CD4-positive, alpha-beta memory T cell (primary cell): ENCODE measurements at regions not wholly inside any gene's neighbourhood (a gene's known extent, or its start where the extent isn't known, plus 50 kb on each side); places are given as distances from the start of the nearest gene placed in this dataset.
"Not testable (repeated sequence)": the region's sequence is repeated elsewhere in the genome, so short reads cannot be mapped to it uniquely, and the experiment has no call there.

Experiments used
- CTCF ChIA-PET: fragments of 350-600 bp; sonication (Branson Sonifier 250); formaldehyde crosslinking; loops from one replicate; lab custom pipeline; 2021; ENCODE audit warnings: inconsistent platforms; ENCODE audit not compliant: partially characterized antibody; lab: Charles Lee
- POLR2A ChIA-PET: fragments of 350-600 bp; sonication (Branson Sonifier 250); formaldehyde crosslinking; loops from one replicate; lab custom pipeline; 2021; ENCODE audit not compliant: partially characterized antibody; lab: Charles Lee
- DNase-seq, 5 donors: peaks; one replicate each; pipeline versions ENCODE4 v3.0.0 to v3.0.0-alpha.2; 2020 to 2022; ENCODE audit warnings: mixed read lengths in 1 of 5
- H3K27ac ChIP-seq: one replicate; pipeline ENCODE4 v1.7.0; 2013; ENCODE audit warnings: low read depth, low read length
- H3K27me3 ChIP-seq: 2 replicates; pipeline ENCODE4 v1.7.0; 2013; ENCODE audit warnings: mild to moderate bottlenecking, low read length, moderate library complexity; ENCODE audit not compliant: insufficient read depth
- H3K36me3 ChIP-seq: 2 replicates; pipeline ENCODE4 v1.7.0; 2013; ENCODE audit warnings: mild to moderate bottlenecking, low read length, moderate library complexity; ENCODE audit not compliant: insufficient read depth
- H3K4me1 ChIP-seq: 2 replicates; pipeline ENCODE4 v1.7.0; 2013; ENCODE audit warnings: mild to moderate bottlenecking, low read length, moderate library complexity; ENCODE audit not compliant: insufficient read depth
- H3K4me3 ChIP-seq, 2 donors: one replicate each; pipeline ENCODE4 v1.7.0; 2013; ENCODE audit warnings: low read length in 2 of 2, mild to moderate bottlenecking in 1 of 2
- H3K9me3 ChIP-seq, 2 donors: one replicate each; pipeline ENCODE4 v1.7.0; 2013; ENCODE audit warnings: low read length in 2 of 2, control low read depth in 1 of 2; ENCODE audit not compliant: control insufficient read depth in 1 of 2
- H3K27ac Mint-ChIP-seq, 7 donors: one replicate each; pipeline ENCODE4 v1.8.0; 2020 to 2021; ENCODE audit warnings: mixed read lengths in 7 of 7, mild to moderate bottlenecking in 6 of 7, inconsistent platforms in 3 of 7, moderate library complexity in 3 of 7
- H3K27me3 Mint-ChIP-seq, 2 donors: one replicate each; pipeline ENCODE4 v1.8.0; 2020 to 2021; ENCODE audit warnings: mixed read lengths in 2 of 2
- H3K36me3 Mint-ChIP-seq, 2 donors: one replicate each; pipeline ENCODE4 v1.8.0; 2020 to 2021; ENCODE audit warnings: mixed read lengths in 2 of 2, inconsistent platforms in 1 of 2, mild to moderate bottlenecking in 1 of 2
- H3K4me1 Mint-ChIP-seq, 4 donors: one replicate each; pipeline ENCODE4 v1.8.0; 2020 to 2021; ENCODE audit warnings: mixed read lengths in 4 of 4, mild to moderate bottlenecking in 1 of 4
- H3K4me3 Mint-ChIP-seq, 8 donors: one replicate each; pipeline ENCODE4 v1.8.0; 2020 to 2021; ENCODE audit warnings: mixed read lengths in 8 of 8, mild to moderate bottlenecking in 7 of 8, moderate library complexity in 6 of 8, inconsistent platforms in 3 of 8
- H3K9me3 Mint-ChIP-seq, 8 donors: one replicate each; pipeline ENCODE4 v1.8.0; 2020 to 2021; ENCODE audit warnings: mixed read lengths in 8 of 8, mild to moderate bottlenecking in 5 of 8, inconsistent platforms in 3 of 8, moderate library complexity in 1 of 8
- intact Hi-C: fragments of 100-400 bp; cut with micrococcal nuclease; formaldehyde crosslinking; loops from one replicate; pipeline ENCODE4 v1.15.1; 2023

DNA sequence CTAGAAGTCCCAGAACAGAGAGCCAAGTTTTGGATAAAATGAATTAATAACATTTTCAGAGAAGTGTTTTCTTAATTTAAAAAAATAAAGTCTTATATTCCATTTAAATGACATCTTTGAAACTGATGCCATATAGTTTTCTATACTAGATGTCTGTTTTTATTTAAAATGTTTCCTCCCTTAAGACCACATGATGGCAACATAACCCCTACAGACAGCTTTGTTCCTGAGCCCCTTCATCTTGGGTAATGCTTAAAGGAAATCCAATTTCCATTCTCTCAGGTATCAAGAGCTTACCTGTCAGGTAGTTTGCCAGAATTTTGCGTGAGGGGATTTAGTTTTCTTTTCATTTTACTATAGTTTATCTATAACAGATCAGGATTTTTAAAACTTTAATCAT lies 181.4 kb upstream of the UGT8 start:
- no peaks in the 10 kb centered on the region for H3K9me3 ChIP-seq
- POLR2A ChIA-PET, result no interaction called here
- DNase-seq, result no peak
- no peaks in the 10 kb centered on the region for H3K4me1 ChIP-seq
- Mint-ChIP-seq H3K27me3 (peaks cover 5 to 7% of the 10 kb centered on the region in 2 donors), H3K27ac (no peak overlapping the region), H3K36me3 (no peaks in the 10 kb centered on the region), H3K9me3 (peaks cover 0 to 5% (median 3%) of the 10 kb centered on the region in 8 donors), H3K4me3 (no peak overlapping the region), H3K4me1 (no peaks in the 10 kb centered on the region)
- H3K27me3 ChIP-seq, result no peaks in the 10 kb centered on the region
- no peak overlapping the region for H3K27ac ChIP-seq
- H3K4me3 ChIP-seq, result no peak overlapping the region
- intact Hi-C loops, result no loop called here
- CTCF ChIA-PET, result no interaction called here
- no peaks in the 10 kb centered on the region for H3K36me3 ChIP-seq

DNA sequence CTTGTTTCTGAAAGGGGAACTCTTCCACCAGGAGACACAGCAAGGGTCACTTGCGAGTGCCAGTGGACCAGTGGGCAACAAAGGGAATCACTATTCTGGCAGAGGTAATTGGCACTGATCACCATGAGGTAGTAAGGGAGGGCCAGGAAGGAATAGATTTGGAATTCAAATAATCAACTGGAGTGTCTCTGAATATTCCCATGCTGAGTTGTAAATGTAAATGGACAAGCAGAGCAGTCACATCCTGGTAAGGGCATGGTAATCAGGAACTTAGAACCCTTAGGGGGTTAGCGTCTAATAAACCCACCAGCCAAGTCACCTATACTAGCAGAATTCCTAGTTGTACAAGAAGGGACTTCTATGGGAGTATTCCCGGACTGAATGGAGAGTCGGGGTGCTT lies 178.5 kb upstream of the UGT8 start:
- H3K9me3 Mint-ChIP-seq, result peaks cover 0 to 4% (median 2%) of the 10 kb centered on the region in 8 donors
- intact Hi-C loops, result no loop called here
- H3K4me1 ChIP-seq, result no peaks in the 10 kb centered on the region
- H3K4me3 ChIP-seq, result no peak overlapping the region
- ChIA-PET POLR2A (no interaction called here), CTCF (no interaction called here)
- no peaks in the 10 kb centered on the region for H3K4me1 Mint-ChIP-seq
- no peaks in the 10 kb centered on the region for H3K27me3 ChIP-seq
- peaks cover 1 to 3% of the 10 kb centered on the region in 2 donors for H3K27me3 Mint-ChIP-seq
- no peak overlapping the region for H3K4me3 Mint-ChIP-seq
- no peak overlapping the region for H3K27ac Mint-ChIP-seq
- H3K27ac ChIP-seq, result no peak overlapping the region
- DNase-seq, result no peak
- H3K36me3 ChIP-seq, result no peaks in the 10 kb centered on the region
- H3K36me3 Mint-ChIP-seq, result no peaks in the 10 kb centered on the region
- H3K9me3 ChIP-seq, result no peaks in the 10 kb centered on the region

DNA sequence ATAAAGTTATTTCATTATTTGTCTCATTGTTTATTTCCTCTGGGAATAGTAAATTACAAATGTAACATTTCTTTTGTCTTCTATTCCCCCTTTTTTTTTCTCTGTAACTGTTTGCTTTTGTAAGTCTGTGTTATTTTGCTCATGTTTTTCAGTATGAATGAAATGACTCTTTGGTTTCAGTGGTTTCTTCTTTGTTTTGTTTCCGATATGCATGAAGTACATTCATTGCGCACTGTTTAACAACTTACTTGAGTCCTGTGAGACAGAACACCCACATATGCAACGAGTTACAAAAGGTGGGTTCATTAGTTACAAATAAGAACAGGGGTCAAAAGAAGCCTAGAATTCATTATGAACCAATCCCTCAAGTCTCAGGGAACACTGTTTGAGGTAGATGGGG lies 175.0 kb upstream of the UGT8 start:
- H3K36me3 Mint-ChIP-seq, result no peaks in the 10 kb centered on the region
- no peaks in the 10 kb centered on the region for H3K4me1 ChIP-seq
- no peak overlapping the region for H3K4me3 ChIP-seq
- DNase-seq, result no peak
- POLR2A ChIA-PET, result no interaction called here
- no peaks in the 10 kb centered on the region for H3K9me3 ChIP-seq
- CTCF ChIA-PET, result no interaction called here
- peaks cover 1 to 2% of the 10 kb centered on the region in 2 donors for H3K27me3 Mint-ChIP-seq
- H3K27ac Mint-ChIP-seq, result no peak overlapping the region
- H3K4me3 Mint-ChIP-seq, result no peak overlapping the region
- intact Hi-C loops, result no loop called here
- H3K27me3 ChIP-seq, result no peaks in the 10 kb centered on the region
- no peaks in the 10 kb centered on the region for H3K36me3 ChIP-seq
- H3K4me1 Mint-ChIP-seq, result no peaks in the 10 kb centered on the region
- peaks cover 0 to 5% (median under 1%) of the 10 kb centered on the region in 8 donors for H3K9me3 Mint-ChIP-seq
- no peak overlapping the region for H3K27ac ChIP-seq

- CTCF ChIA-PET, result no interaction called here
- POLR2A ChIA-PET, result no interaction called here
- Histone ChIP-seq H3K4me1 (no peaks in the 10 kb centered on the region), H3K4me3 (no peak overlapping the region), H3K27me3 (no peaks in the 10 kb centered on the region), H3K36me3 (no peaks in the 10 kb centered on the region), H3K27ac (no peak overlapping the region), H3K9me3 (no peaks in the 10 kb centered on the region)
- no peak for DNase-seq
- Mint-ChIP-seq H3K4me3 (no peak overlapping the region), H3K4me1 (no peaks in the 10 kb centered on the region), H3K9me3 (peaks cover 0 to 7% (median 0%) of the 10 kb centered on the region in 8 donors), H3K36me3 (no peaks in the 10 kb centered on the region), H3K27ac (no peak overlapping the region), H3K27me3 (peaks cover 0 to 3% of the 10 kb centered on the region in 2 donors)
- intact Hi-C loops, result no loop called here
These were observed 163.5 kb upstream of the UGT8 start for GRCh38 chr4:114435116-114435515.

GRCh38 chr4:114442856-114443255 lies 155.8 kb upstream of the UGT8 start:
- no peaks in the 10 kb centered on the region for H3K27me3 ChIP-seq
- DNase-seq, result no peak
- Mint-ChIP-seq H3K36me3 (no peaks in the 10 kb centered on the region), H3K27ac (no peak overlapping the region), H3K4me3 (no peak overlapping the region), H3K9me3 (no peaks in the 10 kb centered on the region), H3K27me3 (peaks cover 0 to 6% of the 10 kb centered on the region in 2 donors), H3K4me1 (no peaks in the 10 kb centered on the region)
- no peaks in the 10 kb centered on the region for H3K9me3 ChIP-seq
- intact Hi-C loops, result no loop called here
- H3K27ac ChIP-seq, result no peak overlapping the region
- ChIA-PET POLR2A (no interaction called here), CTCF (no interaction called here)
- no peak overlapping the region for H3K4me3 ChIP-seq
- no peaks in the 10 kb centered on the region for H3K36me3 ChIP-seq
- no peaks in the 10 kb centered on the region for H3K4me1 ChIP-seq

GRCh38 chr4:114444211-114444610 lies 154.4 kb upstream of the UGT8 start:
- Mint-ChIP-seq H3K4me3 (no peak overlapping the region), H3K9me3 (peaks cover 0 to 4% (median 0%) of the 10 kb centered on the region in 8 donors), H3K36me3 (no peaks in the 10 kb centered on the region), H3K4me1 (no peaks in the 10 kb centered on the region), H3K27ac (no peak overlapping the region), H3K27me3 (peaks cover 0 to 6% of the 10 kb centered on the region in 2 donors)
- H3K27ac ChIP-seq, result no peak overlapping the region
- no peaks in the 10 kb centered on the region for H3K27me3 ChIP-seq
- no peaks in the 10 kb centered on the region for H3K4me1 ChIP-seq
- no peaks in the 10 kb centered on the region for H3K9me3 ChIP-seq
- DNase-seq, result no peak
- H3K36me3 ChIP-seq, result no peaks in the 10 kb centered on the region
- ChIA-PET CTCF (no interaction called here), POLR2A (no interaction called here)
- no peak overlapping the region for H3K4me3 ChIP-seq
- intact Hi-C loops, result no loop called here

DNA sequence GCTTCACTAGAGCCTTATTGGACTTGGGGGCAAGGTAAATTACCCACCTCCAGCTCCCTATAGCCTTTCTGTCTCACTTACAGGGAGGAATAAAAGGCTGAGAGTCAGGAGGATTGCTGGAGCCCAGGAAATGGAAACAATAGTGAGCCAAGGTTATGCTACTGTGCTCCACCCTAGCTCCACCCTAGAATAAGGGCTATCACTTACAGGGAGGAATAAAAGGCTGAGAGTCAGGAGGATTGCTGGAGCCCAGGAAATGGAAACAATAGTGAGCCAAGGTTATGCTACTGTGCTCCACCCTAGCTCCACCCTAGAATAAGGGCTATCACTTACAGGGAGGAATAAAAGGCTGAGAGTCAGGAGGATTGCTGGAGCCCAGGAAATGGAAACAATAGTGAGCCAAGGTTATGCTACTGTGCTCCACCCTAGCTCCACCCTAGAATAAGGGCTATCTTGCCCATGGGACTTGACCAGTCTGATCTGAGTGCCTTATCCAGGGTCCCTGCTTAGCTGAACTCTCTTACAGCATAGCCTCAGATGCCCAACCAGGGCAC lies 150.6 kb upstream of the UGT8 start:
- H3K36me3 Mint-ChIP-seq, intact Hi-C loops, H3K27me3 ChIP-seq, H3K9me3 Mint-ChIP-seq, H3K27ac ChIP-seq, H3K27ac Mint-ChIP-seq, DNase-seq, H3K4me3 Mint-ChIP-seq, H3K4me1 Mint-ChIP-seq, H3K36me3 ChIP-seq, H3K27me3 Mint-ChIP-seq, POLR2A ChIA-PET, H3K9me3 ChIP-seq, H3K4me1 ChIP-seq, CTCF ChIA-PET, H3K4me3 ChIP-seq: not testable (repeated sequence)

DNA sequence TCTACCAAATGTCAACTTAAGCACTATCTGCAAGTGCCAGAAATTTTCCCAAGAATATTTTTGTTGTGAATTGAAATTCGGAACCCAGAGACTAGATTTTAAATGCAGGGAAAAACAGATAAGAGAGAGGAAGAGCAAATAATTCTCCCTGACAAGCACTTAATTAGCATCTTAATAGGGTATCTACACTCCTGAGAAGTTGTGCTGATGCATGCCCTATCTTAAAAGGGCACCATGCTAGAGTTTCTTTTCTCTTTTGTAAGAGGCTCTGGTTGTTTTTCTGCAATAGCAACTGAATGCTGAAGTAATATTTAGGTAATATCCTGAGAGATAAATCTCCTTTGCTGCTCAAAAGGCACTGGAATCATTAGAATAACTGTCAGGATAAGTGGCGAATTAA lies 139.9 kb upstream of the UGT8 start:
- Histone ChIP-seq H3K27ac (no peak overlapping the region), H3K4me1 (no peaks in the 10 kb centered on the region), H3K36me3 (no peaks in the 10 kb centered on the region), H3K27me3 (no peaks in the 10 kb centered on the region), H3K4me3 (no peak overlapping the region), H3K9me3 (no peaks in the 10 kb centered on the region)
- no peak for DNase-seq
- intact Hi-C loops, result no loop called here
- Mint-ChIP-seq H3K36me3 (no peaks in the 10 kb centered on the region), H3K27me3 (peaks cover 0 to 1% of the 10 kb centered on the region in 2 donors), H3K4me3 (no peak overlapping the region), H3K9me3 (no peaks in the 10 kb centered on the region), H3K27ac (no peak overlapping the region), H3K4me1 (no peaks in the 10 kb centered on the region)
- CTCF ChIA-PET, result no interaction called here
- POLR2A ChIA-PET, result no interaction called here
